ENCODE measurements at regions not wholly inside any gene's neighbourhood (a gene's known extent, or its start where the extent isn't known, plus 50 kb on each side); places are given as distances from the start of the nearest gene placed in this dataset.

GRCh38 chr1:215458562-215458961 lies 108.5 kb upstream of the KCTD3 start:
- in situ Hi-C loops (cut with MboI; ENCODE audit: low pct_ligation_motif_present in 1 of 4, low pct_unique_long_range_greater_than_20kb in 1 of 4, low sequenced_read_pairs in 3 of 4) = no loop called here
- intact Hi-C loops (cut with DNase I; ENCODE audit: low total_unique reads) = no loop called here
- no peak for TF ChIP-seq CTCF (IDR thresholded peaks at IDR 0.05)
- TF ChIP-seq EP300 (IDR thresholded peaks at IDR 0.05; ENCODE audit: low read depth) = no peak
- no peak for TF ChIP-seq POLR2A (IDR thresholded peaks at IDR 0.05)
- TF ChIP-seq POLR2AphosphoS5 (IDR thresholded peaks at IDR 0.05) = no peak
- Histone ChIP-seq H3K36me3 (no peaks in the 10 kb centered on the region), H3K27ac (no peak overlapping the region), H3K4me1 (no peaks in the 10 kb centered on the region), H3K27me3 (no peaks in the 10 kb centered on the region), H3K4me3 (no peak overlapping the region), H3K9me3 (no peaks in the 10 kb centered on the region)
- DNase-seq = no peak

GRCh38 chr1:215459136-215459535 lies 108.0 kb upstream of the KCTD3 start:
- intact Hi-C loops (cut with DNase I; ENCODE audit: low total_unique reads) (no loop called here), in situ Hi-C loops (cut with MboI; ENCODE audit: low pct_ligation_motif_present in 1 of 4, low pct_unique_long_range_greater_than_20kb in 1 of 4, low sequenced_read_pairs in 3 of 4) (no loop called here)
- TF ChIP-seq EP300 (IDR thresholded peaks at IDR 0.05; ENCODE audit: low read depth) = no peak
- no peak for TF ChIP-seq POLR2A (IDR thresholded peaks at IDR 0.05)
- TF ChIP-seq POLR2AphosphoS5 (IDR thresholded peaks at IDR 0.05) = no peak
- 50 to 68% methylated on average over 2 of the region's 2 CpGs for WGBS, 2 donors (ENCODE audit: low coverage in 1 of 2)
- Histone ChIP-seq H3K4me3 (no peak overlapping the region), H3K4me1 (no peaks in the 10 kb centered on the region), H3K27ac (no peak overlapping the region), H3K36me3 (no peaks in the 10 kb centered on the region), H3K27me3 (no peaks in the 10 kb centered on the region), H3K9me3 (no peaks in the 10 kb centered on the region)
- DNase-seq = no peak

- TF ChIP-seq CTCF (IDR thresholded peaks at IDR 0.05) = no peak
- TF ChIP-seq POLR2AphosphoS5 (IDR thresholded peaks at IDR 0.05) = no peak
- no peak for TF ChIP-seq EP300 (IDR thresholded peaks at IDR 0.05; ENCODE audit: low read depth)
- TF ChIP-seq POLR2A (IDR thresholded peaks at IDR 0.05) = no peak
- in situ Hi-C loops (cut with MboI; ENCODE audit: low pct_ligation_motif_present in 1 of 4, low pct_unique_long_range_greater_than_20kb in 1 of 4, low sequenced_read_pairs in 3 of 4) = no loop called here
- no peak overlapping the region for H3K27ac ChIP-seq
- intact Hi-C loops (cut with DNase I; ENCODE audit: low total_unique reads) = no loop called here
- H3K4me1 ChIP-seq = no peaks in the 10 kb centered on the region
- H3K27me3 ChIP-seq = no peaks in the 10 kb centered on the region
- H3K9me3 ChIP-seq = no peaks in the 10 kb centered on the region
- DNase-seq = no peak
- H3K4me3 ChIP-seq = no peak overlapping the region
- WGBS, 2 donors (ENCODE audit: low coverage in 1 of 2) = 63 to 67% methylated on average over 3 of the region's 3 CpGs
- no peaks in the 10 kb centered on the region for H3K36me3 ChIP-seq
Observed at GRCh38 chr1:215466361-215466760, 100.7 kb upstream of the KCTD3 start.

GRCh38 chr1:215471463-215471862 lies 95.6 kb upstream of the KCTD3 start:
- no peaks in the 10 kb centered on the region for H3K27me3 ChIP-seq
- H3K4me3 ChIP-seq = no peak overlapping the region
- DNase-seq = no peak
- H3K36me3 ChIP-seq = no peaks in the 10 kb centered on the region
- in situ Hi-C loops (cut with MboI; ENCODE audit: low pct_ligation_motif_present in 1 of 4, low pct_unique_long_range_greater_than_20kb in 1 of 4, low sequenced_read_pairs in 3 of 4) = no loop called here
- intact Hi-C loops (cut with DNase I; ENCODE audit: low total_unique reads) = no loop called here
- H3K4me1 ChIP-seq = no peaks in the 10 kb centered on the region
- no peaks in the 10 kb centered on the region for H3K9me3 ChIP-seq
- TF ChIP-seq CTCF (IDR thresholded peaks at IDR 0.05) (no peak), POLR2A (IDR thresholded peaks at IDR 0.05) (no peak), EP300 (IDR thresholded peaks at IDR 0.05; ENCODE audit: low read depth) (no peak), POLR2AphosphoS5 (IDR thresholded peaks at IDR 0.05) (no peak)
- WGBS, 2 donors (ENCODE audit: low coverage in 1 of 2) = 81 to 83% methylated on average over 2 of the region's 2 CpGs
- no peak overlapping the region for H3K27ac ChIP-seq

- H3K27me3 ChIP-seq = no peaks in the 10 kb centered on the region
- no peaks in the 10 kb centered on the region for H3K9me3 ChIP-seq
- in situ Hi-C loops (cut with MboI; ENCODE audit: low pct_ligation_motif_present in 1 of 4, low pct_unique_long_range_greater_than_20kb in 1 of 4, low sequenced_read_pairs in 3 of 4) = no loop called here
- no peak overlapping the region for H3K4me3 ChIP-seq
- H3K4me1 ChIP-seq = no peaks in the 10 kb centered on the region
- no peak overlapping the region for H3K27ac ChIP-seq
- DNase-seq = no peak
- intact Hi-C loops (cut with DNase I; ENCODE audit: low total_unique reads) = no loop called here
- no peaks in the 10 kb centered on the region for H3K36me3 ChIP-seq
- TF ChIP-seq CTCF (IDR thresholded peaks at IDR 0.05) (no peak), POLR2AphosphoS5 (IDR thresholded peaks at IDR 0.05) (no peak), POLR2A (IDR thresholded peaks at IDR 0.05) (no peak), EP300 (IDR thresholded peaks at IDR 0.05; ENCODE audit: low read depth) (no peak)
Observed at GRCh38 chr1:215472723-215473122, 94.4 kb upstream of the KCTD3 start.

Measured in transverse colon (tissue), 4 donors.